GF-D8 (cell line): ENCODE measurements at regions not wholly inside any gene's neighbourhood (a gene's known extent, or its start where the extent isn't known, plus 50 kb on each side); places are given as distances from the start of the nearest gene placed in this dataset.
"Not testable (repeated sequence)": the region's sequence is repeated elsewhere in the genome, so short reads cannot be mapped to it uniquely, and the experiment has no call there.

ENCODE experiments used
- DNase-seq: peaks from one replicate; lab custom pipeline; 2025; lab: John Stamatoyannopoulos, UW

- not testable (repeated sequence) for DNase-seq
Measured at GRCh38 chr1:146640671-146641070, 297.5 kb upstream of the NBPF12 start.

- DNase-seq = not testable (repeated sequence)
Measured at GRCh38 chr1:146630302-146630701, 307.8 kb upstream of the NBPF12 start.

- DNase-seq = not testable (repeated sequence)
Measured at GRCh38 chr1:146618582-146618981, 319.5 kb upstream of the NBPF12 start.

GRCh38 chr1:146604681-146605080 is 333.4 kb upstream of the NBPF12 start:
- not testable (repeated sequence) for DNase-seq

- not testable (repeated sequence) for DNase-seq
Measured at GRCh38 chr1:146600720-146601307, 337.3 kb upstream of the NBPF12 start.

- not testable (repeated sequence) for DNase-seq
Measured at GRCh38 chr1:146599906-146600305, 338.2 kb upstream of the NBPF12 start.

- DNase-seq = not testable (repeated sequence)
Measured at GRCh38 chr1:146581229-146581628, 352.4 kb upstream of the NOTCH2NLA start.

- not testable (repeated sequence) for DNase-seq
Measured at GRCh38 chr1:146567541-146567940, 338.7 kb upstream of the NOTCH2NLA start.

- not testable (repeated sequence) for DNase-seq
Measured at GRCh38 chr1:146558032-146558431, 329.2 kb upstream of the NOTCH2NLA start.

- not testable (repeated sequence) for DNase-seq
Measured at GRCh38 chr1:146556405-146556804, 327.6 kb upstream of the NOTCH2NLA start.

GRCh38 chr1:146552414-146552813 is 323.6 kb upstream of the NOTCH2NLA start:
- DNase-seq = not testable (repeated sequence)

- not testable (repeated sequence) for DNase-seq
Measured at GRCh38 chr1:146548684-146549083, 319.9 kb upstream of the NOTCH2NLA start.

GRCh38 chr1:146546189-146546588 is 317.4 kb upstream of the NOTCH2NLA start:
- not testable (repeated sequence) for DNase-seq

GRCh38 chr1:146537775-146538373 is 309.1 kb upstream of the NOTCH2NLA start:
- not testable (repeated sequence) for DNase-seq

GRCh38 chr1:146536028-146536427 is 307.2 kb upstream of the NOTCH2NLA start:
- not testable (repeated sequence) for DNase-seq

GRCh38 chr1:146535575-146535974 is 306.8 kb upstream of the NOTCH2NLA start:
- DNase-seq = not testable (repeated sequence)

- not testable (repeated sequence) for DNase-seq
Measured at GRCh38 chr1:146530958-146531357, 302.1 kb upstream of the NOTCH2NLA start.

GRCh38 chr1:146522812-146523211 is 294.0 kb upstream of the NOTCH2NLA start:
- DNase-seq = not testable (repeated sequence)

GRCh38 chr1:146522345-146522744 is 293.5 kb upstream of the NOTCH2NLA start:
- not testable (repeated sequence) for DNase-seq

GRCh38 chr1:146521804-146522203 is 293.0 kb upstream of the NOTCH2NLA start:
- DNase-seq = not testable (repeated sequence)

GRCh38 chr1:146513754-146514153 is 284.9 kb upstream of the NOTCH2NLA start:
- not testable (repeated sequence) for DNase-seq

GRCh38 chr1:146511047-146511777 is 282.4 kb upstream of the NOTCH2NLA start:
- not testable (repeated sequence) for DNase-seq
